K562 (cell line): ENCODE measurements at regions not wholly inside any gene's neighbourhood (a gene's known extent, or its start where the extent isn't known, plus 50 kb on each side); places are given as distances from the start of the nearest gene placed in this dataset.

Source experiments
- ATAC-seq: fragments of 200-7000 bp; cut with Tn5 transposase; 3 replicates; pipeline ENCODE4 v1.9.1; 2020; ENCODE audit warnings: moderate library complexity
- BruUV-seq: library from RNA; stranded (reverse); fragments of 400-500 nt; replicated peaks from 2 replicates; lab custom pipeline; 2021; lab: Mats Ljungman, UMichigan
- CTCF ChIA-PET: fragments of 300-600 bp; formaldehyde crosslinking; extraction: SDS; loops from one replicate; lab custom pipeline; 2021; ENCODE audit warnings: low intra/inter-chr PET ratio; lab: Yijun Ruan, JAX
- POLR2A ChIA-PET: fragments of 300-600, 350-650 bp; sonication (Branson Sonifier 250); formaldehyde crosslinking; extraction: SDS; loops from one replicate; lab custom pipeline; 2021; ENCODE audit warnings: antibody characterized with exemption, inconsistent platforms; lab: Yijun Ruan, JAX
- DNase-seq, 4 experiments: peaks; one replicate each; pipeline versions ENCODE4 v3.0.0 to v3.0.0-alpha.2; 2011 to 2018; ENCODE audit warnings: low spot score in 3 of 4, mixed read lengths in 3 of 4; ENCODE audit errors: extremely low read depth in 1 of 4
- FAIRE-seq: peaks from 2 replicates; lab custom pipeline; 2011; peaks lifted over from hg19 to GRCh38; lab: Jason Lieb, UNC
- H2AFZ ChIP-seq: 2 replicates; pipeline ENCODE4 v1.6.0; 2011; ENCODE audit warnings: low read depth, low read length, control low read depth, inconsistent platforms
- H3K27ac ChIP-seq: fragments of 200-600 bp; 3 replicates; pipeline ENCODE4 v1.8.0; 2011; ENCODE audit warnings: low read depth, mild to moderate bottlenecking, control low read depth, inconsistent platforms, low read length, moderate library complexity, mixed read lengths; ENCODE audit errors: extremely low read depth
- H3K27me3 ChIP-seq, 2 experiments: fragments of 300-600 bp in 1 of 2; 2 replicates in 1 of 2; 3 replicates in 1 of 2; pipeline versions ENCODE4 v1.6.0 to v1.8.0; 2011; ENCODE audit warnings: inconsistent platforms in 2 of 2, low read length in 2 of 2, mild to moderate bottlenecking in 1 of 2, mixed read lengths in 1 of 2, moderate library complexity in 1 of 2; ENCODE audit not compliant: control insufficient read depth in 2 of 2, insufficient read depth in 2 of 2
- H3K36me3 ChIP-seq: fragments of 300-600 bp; 3 replicates; pipeline ENCODE4 v1.8.0; 2011; ENCODE audit warnings: mild to moderate bottlenecking, low read length, inconsistent platforms; ENCODE audit not compliant: control insufficient read depth, insufficient read depth
- H3K4me1 ChIP-seq, 2 experiments: fragments of 200-600 bp in 1 of 2; replicated peaks in 1 of 2; 2 replicates in 1 of 2; 3 replicates in 1 of 2; pipeline versions ENCODE4 v1.5.1 to v1.8.0; 2011; ENCODE audit warnings: inconsistent platforms in 2 of 2, low read length in 2 of 2, mild to moderate bottlenecking in 1 of 2, mixed read lengths in 1 of 2, moderate library complexity in 1 of 2; ENCODE audit not compliant: control insufficient read depth in 2 of 2, insufficient read depth in 2 of 2
- H3K4me2 ChIP-seq: 2 replicates; pipeline ENCODE4 v1.6.1; 2011; ENCODE audit warnings: low read length, control low read depth, inconsistent platforms, mixed read lengths; ENCODE audit not compliant: insufficient read depth
- H3K4me3 ChIP-seq: fragments of 200-600 bp; sonication (generic), shearing (Covaris generic); 2 replicates; pipeline ENCODE4 v1.5.1; 2016; ENCODE audit warnings: control low read depth, inconsistent platforms
- H3K79me2 ChIP-seq: fragments of 200-600 bp; 3 replicates; pipeline ENCODE4 v1.8.0; 2011; ENCODE audit warnings: low read length, inconsistent platforms; ENCODE audit not compliant: control insufficient read depth, insufficient read depth
- H3K9ac ChIP-seq, 2 experiments: 2 replicates each; pipeline versions ENCODE4 v1.6.0 to v1.6.1; 2011; ENCODE audit warnings: low read depth in 2 of 2, low read length in 2 of 2, control low read depth in 1 of 2, inconsistent platforms in 1 of 2, mild to moderate bottlenecking in 1 of 2, mixed read lengths in 1 of 2; ENCODE audit not compliant: insufficient read depth in 1 of 2
- H3K9me1 ChIP-seq: one replicate; pipeline ENCODE4 v1.6.0; 2011; ENCODE audit warnings: inconsistent platforms, mild to moderate bottlenecking, low read length, moderate library complexity; ENCODE audit not compliant: control insufficient read depth, insufficient read depth
- H3K9me3 ChIP-seq: replicated peaks from 2 replicates; pipeline ENCODE4 v1.5.1; 2011; ENCODE audit warnings: low read depth, low read length, inconsistent platforms; ENCODE audit not compliant: control insufficient read depth, insufficient read depth
- H4K20me1 ChIP-seq: replicated peaks from 2 replicates; pipeline ENCODE4 v1.6.1; 2011; ENCODE audit warnings: low read length, inconsistent platforms, mixed read lengths; ENCODE audit not compliant: control insufficient read depth, insufficient read depth
- DMBX1 ChIP-seq: fragments of 250-450 bp; sonication (Bioruptor Pico); IDR thresholded peaks from 2 replicates; pipeline ENCODE4 v1.8.0; 2022; ENCODE audit warnings: inconsistent platforms, mild to moderate bottlenecking, moderate library complexity, borderline replicate concordance
- FOXP1 ChIP-seq: sonication (generic); formaldehyde crosslinking; IDR thresholded peaks from 2 replicates; pipeline ENCODE4 v1.8.0; 2022; ENCODE audit warnings: mild to moderate bottlenecking, missing genetic modification reagents
- HDAC3 ChIP-seq: fragments of 450-650 bp; IDR thresholded peaks from 2 replicates; pipeline ENCODE4 v1.6.1; 2018; ENCODE audit warnings: borderline replicate concordance, mild to moderate bottlenecking, moderate library complexity; ENCODE audit not compliant: partially characterized antibody
- LCOR ChIP-seq: sonication (generic); formaldehyde crosslinking; IDR thresholded peaks from 2 replicates; pipeline ENCODE4 v1.8.0; 2022; ENCODE audit warnings: mild to moderate bottlenecking, missing genetic modification reagents
- NFIX ChIP-seq: fragments of 250-450 bp; sonication (Bioruptor Pico); IDR thresholded peaks from 2 replicates; pipeline ENCODE4 v1.4.0; 2020; ENCODE audit warnings: low read depth, mild to moderate bottlenecking, moderate library complexity
- PTTG1 ChIP-seq: fragments of 450-650 bp; IDR thresholded peaks from 2 replicates; pipeline ENCODE4 v1.6.1; 2016; ENCODE audit warnings: low read depth, mild to moderate bottlenecking, missing genetic modification characterization, missing compliant biosample characterization
- RBM34 ChIP-seq: fragments of 200-400 bp; formaldehyde crosslinking; IDR thresholded peaks from 2 replicates; pipeline ENCODE4 v1.6.1; 2018; ENCODE audit warnings: low read length, borderline replicate concordance; ENCODE audit not compliant: insufficient read depth
- ZNF23 ChIP-seq: fragments of 250-450 bp; sonication (Bioruptor Pico); IDR thresholded peaks from 2 replicates; pipeline ENCODE4 v1.4.0; 2020; ENCODE audit warnings: mild to moderate bottlenecking
- ZNF311 ChIP-seq: fragments of 250-450 bp; sonication (Bioruptor Pico); IDR thresholded peaks from 2 replicates; pipeline ENCODE4 v1.4.0; 2020; ENCODE audit warnings: mild to moderate bottlenecking, moderate library complexity
- WGBS: fragments of 100-300 bp; shearing (Covaris generic); methylation state at CpG from one replicate; pipeline ENCODE4 v1.1.6; 2016; ENCODE audit warnings: low coverage, mixed read lengths; ENCODE audit not compliant: insufficient coverage; ENCODE audit errors: missing lambda C conversion rate; 5-methylcytosine and 5-hydroxymethylcytosine counted together
- in situ Hi-C: fragments of 300-500 bp; cut with MboI; formaldehyde crosslinking; loops from 4 replicates; pipeline ENCODE4 v1.15.0; 2018; ENCODE audit warnings: inconsistent platforms, mixed read lengths
- intact Hi-C: fragments of 100-400 bp; cut with micrococcal nuclease; formaldehyde crosslinking; loops from 2 replicates; pipeline ENCODE4 v1.14.2; 2022
- TF ChIP-seq, protein P1 (sequence below): fragments of 450-650 bp; IDR thresholded peaks from 2 replicates; pipeline ENCODE4 v1.6.1; 2016; ENCODE audit warnings: antibody characterized with exemption
- TF ChIP-seq, protein P2 (sequence below): fragments of 200-400 bp; formaldehyde crosslinking; IDR thresholded peaks from 2 replicates; pipeline ENCODE4 v1.6.1; 2017; ENCODE audit warnings: mild to moderate bottlenecking, low read depth, low read length, moderate library complexity
- TF ChIP-seq, protein P3 (sequence below): fragments of 450-650 bp; IDR thresholded peaks from 2 replicates; pipeline ENCODE4 v1.7.0; 2016; ENCODE audit warnings: borderline replicate concordance
- TF ChIP-seq, protein P4 (sequence below): fragments of 450-650 bp; IDR thresholded peaks from 2 replicates; pipeline ENCODE4 v1.6.1; 2017; ENCODE audit warnings: antibody characterized with exemption, mild to moderate bottlenecking

DNA sequence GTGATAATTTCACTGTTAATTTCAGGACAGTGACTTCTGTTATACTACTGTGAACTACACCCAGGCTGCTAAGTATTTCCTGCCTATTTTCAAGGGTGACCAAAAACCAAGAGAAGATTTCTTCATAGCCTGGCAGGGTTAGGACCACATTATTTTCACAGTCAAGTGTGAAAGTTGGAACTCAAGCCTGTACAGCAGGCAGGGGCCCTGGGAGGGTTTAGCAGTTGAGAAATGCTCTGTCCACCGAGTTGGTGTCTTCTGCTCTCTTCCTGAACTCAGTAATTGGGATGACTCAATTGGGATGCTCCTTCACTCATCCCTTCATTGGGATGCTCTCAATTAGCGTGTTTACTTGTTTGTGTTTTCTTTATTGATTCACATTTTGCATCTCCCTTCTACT is 347.3 kb upstream of the CDH11 start (continued):
- TF ChIP-seq LCOR (CRISPR knock-in tag) (no peak), HDAC3 (no peak), RBM34 (no peak), ZNF311 (CRISPR knock-in tag) (no peak), ZNF23 (no peak)
- TF ChIP-seq, protein P1, sequence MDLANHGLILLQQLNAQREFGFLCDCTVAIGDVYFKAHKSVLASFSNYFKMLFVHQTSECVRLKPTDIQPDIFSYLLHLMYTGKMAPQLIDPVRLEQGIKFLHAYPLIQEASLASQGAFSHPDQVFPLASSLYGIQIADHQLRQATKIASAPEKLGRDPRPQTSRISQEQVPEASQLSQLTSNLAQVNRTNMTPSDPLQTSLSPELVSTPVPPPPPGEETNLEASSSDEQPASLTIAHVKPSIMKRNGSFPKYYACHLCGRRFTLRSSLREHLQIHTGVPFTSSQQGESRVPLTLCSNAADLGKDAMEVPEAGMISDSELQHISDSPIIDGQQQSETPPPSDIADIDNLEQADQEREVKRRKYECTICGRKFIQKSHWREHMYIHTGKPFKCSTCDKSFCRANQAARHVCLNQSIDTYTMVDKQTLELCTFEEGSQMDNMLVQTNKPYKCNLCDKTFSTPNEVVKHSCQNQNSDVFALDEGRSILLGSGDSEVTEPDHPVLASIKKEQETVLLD = no peak
- TF ChIP-seq, all 486 proteins: peak for 0

DNA sequence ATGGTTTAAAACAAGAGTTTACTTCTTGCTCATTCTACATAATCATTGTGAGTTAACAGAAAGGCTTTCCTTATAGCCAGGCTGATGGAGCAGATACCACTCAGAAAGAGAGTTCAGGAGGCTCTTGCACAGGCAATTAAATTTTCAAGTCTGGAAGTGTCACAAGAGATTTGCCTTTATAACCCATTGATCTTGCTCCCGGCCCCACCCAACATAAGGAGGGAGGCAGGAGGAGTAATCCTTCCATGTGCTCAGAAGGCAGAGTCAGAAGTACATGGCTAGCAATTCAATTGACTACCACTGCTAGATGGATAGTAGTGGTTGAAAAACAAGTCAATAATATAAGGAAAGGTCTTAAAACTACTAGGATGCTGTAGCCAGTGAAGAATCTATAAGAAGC is 346.3 kb upstream of the CDH11 start:
- FAIRE-seq (no peak), DNase-seq (no peak), ATAC-seq (no peak)
- no peak overlapping the region for H2AFZ ChIP-seq
- H3K4me1 ChIP-seq = no peaks in the 10 kb centered on the region
- in situ Hi-C loops (no loop called here), intact Hi-C loops (no loop called here)
- 0 out of 2 replicates have a peak, but pooled peaks cover 1% of the 10 kb centered on the region for H3K9me3 ChIP-seq
- ChIA-PET CTCF (no interaction called here), POLR2A (no interaction called here)
- H3K79me2 ChIP-seq = no peaks in the 10 kb centered on the region
- no peak overlapping the region for H3K4me2 ChIP-seq
- no peaks in the 10 kb centered on the region for H4K20me1 ChIP-seq
- BruUV-seq = no TSS peak
- no peaks in the 10 kb centered on the region for H3K9me1 ChIP-seq
- no peaks in the 10 kb centered on the region for H3K27me3 ChIP-seq
- H3K4me3 ChIP-seq = no peak overlapping the region
- H3K27ac ChIP-seq = no peak overlapping the region
- no peak overlapping the region for H3K9ac ChIP-seq
- no peaks in the 10 kb centered on the region for H3K36me3 ChIP-seq
- 0% methylated on average over 1 of the region's 1 CpG for WGBS
- no peak for TF ChIP-seq PTTG1
- TF ChIP-seq FOXP1 (CRISPR knock-in tag) = no peak
- TF ChIP-seq, protein P2, sequence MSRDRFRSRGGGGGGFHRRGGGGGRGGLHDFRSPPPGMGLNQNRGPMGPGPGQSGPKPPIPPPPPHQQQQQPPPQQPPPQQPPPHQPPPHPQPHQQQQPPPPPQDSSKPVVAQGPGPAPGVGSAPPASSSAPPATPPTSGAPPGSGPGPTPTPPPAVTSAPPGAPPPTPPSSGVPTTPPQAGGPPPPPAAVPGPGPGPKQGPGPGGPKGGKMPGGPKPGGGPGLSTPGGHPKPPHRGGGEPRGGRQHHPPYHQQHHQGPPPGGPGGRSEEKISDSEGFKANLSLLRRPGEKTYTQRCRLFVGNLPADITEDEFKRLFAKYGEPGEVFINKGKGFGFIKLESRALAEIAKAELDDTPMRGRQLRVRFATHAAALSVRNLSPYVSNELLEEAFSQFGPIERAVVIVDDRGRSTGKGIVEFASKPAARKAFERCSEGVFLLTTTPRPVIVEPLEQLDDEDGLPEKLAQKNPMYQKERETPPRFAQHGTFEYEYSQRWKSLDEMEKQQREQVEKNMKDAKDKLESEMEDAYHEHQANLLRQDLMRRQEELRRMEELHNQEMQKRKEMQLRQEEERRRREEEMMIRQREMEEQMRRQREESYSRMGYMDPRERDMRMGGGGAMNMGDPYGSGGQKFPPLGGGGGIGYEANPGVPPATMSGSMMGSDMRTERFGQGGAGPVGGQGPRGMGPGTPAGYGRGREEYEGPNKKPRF = no peak
- no peak for TF ChIP-seq NFIX (CRISPR knock-in tag)
- TF ChIP-seq, protein P3, sequence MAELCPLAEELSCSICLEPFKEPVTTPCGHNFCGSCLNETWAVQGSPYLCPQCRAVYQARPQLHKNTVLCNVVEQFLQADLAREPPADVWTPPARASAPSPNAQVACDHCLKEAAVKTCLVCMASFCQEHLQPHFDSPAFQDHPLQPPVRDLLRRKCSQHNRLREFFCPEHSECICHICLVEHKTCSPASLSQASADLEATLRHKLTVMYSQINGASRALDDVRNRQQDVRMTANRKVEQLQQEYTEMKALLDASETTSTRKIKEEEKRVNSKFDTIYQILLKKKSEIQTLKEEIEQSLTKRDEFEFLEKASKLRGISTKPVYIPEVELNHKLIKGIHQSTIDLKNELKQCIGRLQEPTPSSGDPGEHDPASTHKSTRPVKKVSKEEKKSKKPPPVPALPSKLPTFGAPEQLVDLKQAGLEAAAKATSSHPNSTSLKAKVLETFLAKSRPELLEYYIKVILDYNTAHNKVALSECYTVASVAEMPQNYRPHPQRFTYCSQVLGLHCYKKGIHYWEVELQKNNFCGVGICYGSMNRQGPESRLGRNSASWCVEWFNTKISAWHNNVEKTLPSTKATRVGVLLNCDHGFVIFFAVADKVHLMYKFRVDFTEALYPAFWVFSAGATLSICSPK = no peak
- no peak for TF ChIP-seq DMBX1 (CRISPR knock-in tag)
- TF ChIP-seq, protein P4, sequence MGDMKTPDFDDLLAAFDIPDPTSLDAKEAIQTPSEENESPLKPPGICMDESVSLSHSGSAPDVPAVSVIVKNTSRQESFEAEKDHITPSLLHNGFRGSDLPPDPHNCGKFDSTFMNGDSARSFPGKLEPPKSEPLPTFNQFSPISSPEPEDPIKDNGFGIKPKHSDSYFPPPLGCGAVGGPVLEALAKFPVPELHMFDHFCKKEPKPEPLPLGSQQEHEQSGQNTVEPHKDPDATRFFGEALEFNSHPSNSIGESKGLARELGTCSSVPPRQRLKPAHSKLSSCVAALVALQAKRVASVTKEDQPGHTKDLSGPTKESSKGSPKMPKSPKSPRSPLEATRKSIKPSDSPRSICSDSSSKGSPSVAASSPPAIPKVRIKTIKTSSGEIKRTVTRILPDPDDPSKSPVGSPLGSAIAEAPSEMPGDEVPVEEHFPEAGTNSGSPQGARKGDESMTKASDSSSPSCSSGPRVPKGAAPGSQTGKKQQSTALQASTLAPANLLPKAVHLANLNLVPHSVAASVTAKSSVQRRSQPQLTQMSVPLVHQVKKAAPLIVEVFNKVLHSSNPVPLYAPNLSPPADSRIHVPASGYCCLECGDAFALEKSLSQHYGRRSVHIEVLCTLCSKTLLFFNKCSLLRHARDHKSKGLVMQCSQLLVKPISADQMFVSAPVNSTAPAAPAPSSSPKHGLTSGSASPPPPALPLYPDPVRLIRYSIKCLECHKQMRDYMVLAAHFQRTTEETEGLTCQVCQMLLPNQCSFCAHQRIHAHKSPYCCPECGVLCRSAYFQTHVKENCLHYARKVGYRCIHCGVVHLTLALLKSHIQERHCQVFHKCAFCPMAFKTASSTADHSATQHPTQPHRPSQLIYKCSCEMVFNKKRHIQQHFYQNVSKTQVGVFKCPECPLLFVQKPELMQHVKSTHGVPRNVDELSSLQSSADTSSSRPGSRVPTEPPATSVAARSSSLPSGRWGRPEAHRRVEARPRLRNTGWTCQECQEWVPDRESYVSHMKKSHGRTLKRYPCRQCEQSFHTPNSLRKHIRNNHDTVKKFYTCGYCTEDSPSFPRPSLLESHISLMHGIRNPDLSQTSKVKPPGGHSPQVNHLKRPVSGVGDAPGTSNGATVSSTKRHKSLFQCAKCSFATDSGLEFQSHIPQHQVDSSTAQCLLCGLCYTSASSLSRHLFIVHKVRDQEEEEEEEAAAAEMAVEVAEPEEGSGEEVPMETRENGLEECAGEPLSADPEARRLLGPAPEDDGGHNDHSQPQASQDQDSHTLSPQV = no peak
